SK-MEL-5 (cell line): ENCODE measurements at regions not wholly inside any gene's neighbourhood (a gene's known extent, or its start where the extent isn't known, plus 50 kb on each side); places are given as distances from the start of the nearest gene placed in this dataset.

Experiments used
- DNase-seq: peaks from one replicate; pipeline ENCODE4 v3.0.0-alpha.2; 2016; ENCODE audit warnings: low read depth, low spot score
- in situ Hi-C: cut with HindIII; loops from 2 replicates; pipeline ENCODE4 v1.10.0; 2016; ENCODE audit warnings: low sequenced_read_pairs, high pct_unique_total_duplicates, low pct_unique_long_range_greater_than_20kb

DNA sequence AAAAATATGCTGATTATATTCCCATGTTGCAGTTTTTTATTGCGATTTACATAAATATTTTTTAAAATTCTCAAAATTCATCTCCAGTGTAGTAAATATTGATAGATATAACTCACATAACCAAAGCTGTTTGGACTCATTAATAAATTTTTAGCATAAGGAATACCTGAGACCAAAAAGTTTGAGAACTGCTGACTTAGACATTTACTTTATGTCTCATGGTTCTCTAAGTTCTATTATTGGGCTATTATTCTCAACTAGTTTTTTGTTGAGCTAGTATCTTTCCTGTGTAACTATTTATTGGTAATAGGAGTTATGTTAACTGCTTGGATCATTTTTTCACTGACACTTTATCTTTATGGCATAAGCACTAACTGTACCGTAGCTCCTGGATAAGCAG lies 1069.6 kb downstream of the ADGRL2 start:
- no peak for DNase-seq
- in situ Hi-C loops, result no loop called here

GRCh38 chr1:82867781-82868180 lies 1067.0 kb downstream of the ADGRL2 start:
- DNase-seq, result no peak
- in situ Hi-C loops, result no loop called here

GRCh38 chr1:82861749-82862148 lies 1061.0 kb downstream of the ADGRL2 start:
- in situ Hi-C loops, result no loop called here
- DNase-seq, result no peak

- in situ Hi-C loops, result no loop called here
- DNase-seq, result no peak
Measured at GRCh38 chr1:82858031-82858430, 1057.3 kb downstream of the ADGRL2 start.

DNA sequence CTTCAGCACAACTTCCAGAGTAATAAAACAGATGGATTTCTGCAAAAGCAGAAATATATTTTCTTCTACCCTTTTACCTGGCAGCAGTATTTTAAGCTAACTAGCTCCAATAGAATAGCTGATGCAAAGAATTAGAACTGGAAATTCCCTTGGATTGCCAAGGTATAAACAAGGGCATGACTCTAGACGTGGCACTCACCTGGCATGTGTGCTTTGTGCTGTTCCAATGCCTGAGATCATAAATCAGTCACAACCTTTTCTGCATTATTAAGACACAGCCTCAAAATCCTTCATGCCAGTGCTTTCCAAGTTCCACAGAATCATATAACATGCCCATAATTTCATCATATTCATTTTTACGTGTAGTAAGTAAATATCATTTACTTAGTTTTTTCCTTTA lies 1048.7 kb downstream of the ADGRL2 start:
- in situ Hi-C loops, result no loop called here
- DNase-seq, result no peak

DNA sequence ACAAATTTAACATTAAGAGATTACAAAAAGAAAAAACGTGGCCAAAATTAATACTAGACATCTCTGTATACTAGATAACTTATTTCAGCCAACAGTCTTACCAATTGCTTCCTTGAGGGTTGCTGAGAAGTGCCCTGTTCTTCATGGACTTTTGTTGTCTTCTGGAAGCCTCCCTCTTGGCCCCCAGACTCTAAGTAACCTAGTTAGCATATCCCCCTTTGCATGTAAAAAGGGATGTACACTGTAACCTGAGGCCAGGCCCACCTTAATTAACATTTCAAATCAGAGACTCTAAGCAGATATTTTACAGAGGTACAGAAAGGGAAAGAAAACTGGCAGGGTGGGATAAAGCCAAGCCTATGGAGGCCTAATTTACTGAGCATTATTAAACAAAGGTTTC lies 1047.3 kb downstream of the ADGRL2 start:
- no peak for DNase-seq
- in situ Hi-C loops, result no loop called here

DNA sequence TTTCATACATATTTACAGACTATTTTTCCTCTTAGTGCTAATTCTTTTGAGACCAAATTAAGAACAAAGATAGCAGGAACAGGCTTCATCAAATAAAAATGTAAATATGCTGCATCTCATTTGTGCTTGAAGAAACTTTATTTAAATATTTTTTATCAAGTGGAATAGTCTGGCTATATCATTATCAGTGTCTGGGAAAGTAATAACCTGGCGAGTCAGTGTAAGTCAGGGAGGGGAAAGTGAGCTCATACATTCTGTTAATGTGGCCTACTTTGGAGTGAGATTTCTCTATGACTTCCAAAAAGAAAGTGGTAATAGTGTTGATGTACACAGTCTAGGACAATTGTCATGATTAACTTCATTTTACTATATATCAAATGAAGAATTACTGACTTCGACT lies 1045.1 kb downstream of the ADGRL2 start:
- in situ Hi-C loops, result no loop called here

DNA sequence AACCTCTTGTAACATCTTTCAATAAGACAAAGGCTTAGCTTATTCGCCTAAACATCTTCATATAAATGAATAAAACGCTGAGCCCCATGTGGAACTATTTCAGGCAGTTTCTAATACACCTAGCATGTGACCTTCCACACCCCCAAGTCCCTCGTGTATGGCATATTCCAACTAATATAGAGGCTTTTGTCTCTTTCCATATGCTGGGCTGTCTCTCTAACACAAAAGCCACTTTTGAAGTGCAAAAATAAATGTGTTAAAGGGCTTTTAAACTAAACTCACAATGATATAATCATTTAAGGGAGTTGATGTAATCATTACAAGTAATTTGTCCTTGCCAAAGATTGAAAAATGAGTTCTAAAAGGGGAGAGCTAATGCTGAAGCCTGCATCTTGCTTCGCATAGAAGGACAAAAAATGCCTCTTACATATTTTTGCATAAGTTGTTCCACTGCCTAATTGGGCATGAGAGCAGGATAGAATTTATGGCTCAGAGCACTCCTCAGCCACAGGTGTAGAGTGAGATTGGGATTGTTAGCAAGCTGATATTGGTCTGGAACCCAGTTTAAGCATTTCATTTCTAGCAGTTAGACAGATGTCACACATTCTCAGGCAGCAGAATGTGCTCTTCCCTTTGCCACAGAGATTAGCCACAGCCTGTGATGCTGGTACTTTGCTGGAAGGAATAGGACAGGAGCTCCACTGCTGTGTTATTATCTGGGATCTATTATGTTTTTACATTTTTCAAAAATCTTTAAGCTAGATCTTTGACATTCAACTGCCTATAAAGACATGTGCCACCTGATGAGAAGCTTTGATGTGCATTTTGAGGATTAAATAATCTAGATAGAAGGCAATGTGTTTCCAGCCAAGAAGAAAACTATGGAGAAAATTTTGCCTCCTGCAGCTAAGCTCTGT lies 1044.4 kb downstream of the ADGRL2 start:
- DNase-seq, result peak; percentile 2
- in situ Hi-C loops, result no loop called here

More for the DNA sequence above, 1045.1 kb downstream of the ADGRL2 start:
- no peak for DNase-seq

- no peak for DNase-seq
- in situ Hi-C loops, result no loop called here
Measured at GRCh38 chr1:82844447-82844846, 1043.7 kb downstream of the ADGRL2 start.

GRCh38 chr1:82843876-82844275 lies 1043.1 kb downstream of the ADGRL2 start:
- in situ Hi-C loops, result no loop called here
- DNase-seq, result no peak

DNA sequence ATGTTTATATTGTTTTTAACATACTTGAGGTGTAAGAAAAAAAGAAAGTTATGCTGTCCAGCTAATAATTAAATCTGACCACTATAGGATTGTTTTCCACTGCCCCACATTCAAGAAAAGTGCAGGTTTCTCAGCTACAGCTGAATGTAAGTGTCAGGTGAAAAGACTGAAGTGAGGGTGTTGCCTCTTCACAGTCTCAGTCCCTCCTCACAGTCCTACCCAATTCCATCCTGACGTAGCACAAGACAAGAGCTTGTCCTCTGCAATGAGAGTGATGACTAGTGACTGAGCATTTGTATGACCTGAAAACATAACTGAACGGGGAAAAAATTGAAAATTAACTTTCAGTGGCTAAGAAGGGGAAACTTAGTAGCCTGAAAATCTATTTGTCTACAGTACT lies 1039.5 kb downstream of the ADGRL2 start:
- DNase-seq, result no peak
- in situ Hi-C loops, result no loop called here

GRCh38 chr1:82837766-82838465 lies 1037.2 kb downstream of the ADGRL2 start:
- in situ Hi-C loops, result no loop called here
- DNase-seq, result no peak

DNA sequence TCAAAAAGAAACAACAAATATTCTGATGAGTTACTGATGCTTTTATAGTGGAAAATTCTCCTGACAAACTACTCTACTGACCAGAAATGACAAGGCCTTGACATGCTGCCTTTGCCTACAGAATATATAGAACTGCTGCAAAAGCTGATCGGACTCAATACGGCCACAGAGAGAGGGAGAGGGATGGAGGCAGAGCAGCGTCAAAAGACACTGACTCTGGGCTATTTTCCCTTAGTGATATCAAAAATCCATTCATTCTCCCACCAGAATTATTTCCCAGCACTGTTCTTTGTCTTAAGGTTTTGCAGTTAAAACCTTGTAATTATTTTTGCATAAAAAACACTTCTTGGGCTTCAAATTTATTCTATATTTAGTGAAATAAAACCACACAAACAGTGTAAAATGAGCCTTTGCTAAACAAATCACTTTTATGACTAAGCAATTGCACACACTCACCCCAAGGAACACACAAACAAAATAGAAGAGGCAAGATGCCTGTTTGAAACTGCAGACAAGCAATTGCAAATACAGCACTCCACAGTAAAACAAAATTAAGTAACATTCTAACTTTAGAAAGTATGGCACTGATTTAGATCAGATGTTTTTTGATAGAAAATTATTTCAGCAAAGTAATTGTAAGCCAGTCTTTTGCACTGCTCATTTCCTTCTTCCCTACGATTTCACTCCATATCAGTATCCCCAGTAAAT lies 1036.4 kb downstream of the ADGRL2 start:
- DNase-seq, result no peak
- in situ Hi-C loops, result no loop called here

DNA sequence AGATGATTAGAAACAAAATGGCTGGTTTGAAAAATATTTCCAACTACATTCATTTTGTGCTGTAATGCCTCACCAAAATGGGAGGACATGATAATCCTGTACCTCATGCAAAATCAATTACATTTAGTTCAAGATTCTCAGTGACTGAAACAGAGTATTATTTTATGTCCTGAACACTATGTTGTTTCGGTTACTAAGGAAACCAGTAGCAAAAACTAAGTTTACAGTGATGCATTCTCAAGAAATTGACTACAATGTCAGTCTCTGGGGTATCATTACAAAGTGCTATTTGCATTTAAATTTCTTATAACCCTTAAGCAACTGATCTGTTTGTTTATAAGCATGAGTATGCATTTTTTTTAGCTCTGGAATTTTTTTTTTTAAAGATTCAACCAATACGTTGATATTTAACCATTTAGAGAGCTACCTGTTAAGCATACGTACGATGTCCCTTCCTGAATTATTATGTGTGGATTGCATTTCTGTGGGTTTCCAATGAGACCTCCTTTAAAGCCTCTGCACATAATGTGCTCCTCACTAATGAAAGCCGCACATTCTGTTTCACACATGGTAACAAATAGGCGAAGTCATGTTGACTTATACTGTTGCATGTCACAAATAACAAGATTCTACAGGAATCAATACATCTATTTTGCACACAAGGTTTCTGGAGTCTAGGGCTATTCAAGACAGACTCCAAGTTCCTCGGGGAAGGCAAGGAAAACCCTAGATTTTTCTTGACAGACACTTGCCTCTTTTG lies 1035.7 kb downstream of the ADGRL2 start:
- DNase-seq, result no peak
- in situ Hi-C loops, result no loop called here

DNA sequence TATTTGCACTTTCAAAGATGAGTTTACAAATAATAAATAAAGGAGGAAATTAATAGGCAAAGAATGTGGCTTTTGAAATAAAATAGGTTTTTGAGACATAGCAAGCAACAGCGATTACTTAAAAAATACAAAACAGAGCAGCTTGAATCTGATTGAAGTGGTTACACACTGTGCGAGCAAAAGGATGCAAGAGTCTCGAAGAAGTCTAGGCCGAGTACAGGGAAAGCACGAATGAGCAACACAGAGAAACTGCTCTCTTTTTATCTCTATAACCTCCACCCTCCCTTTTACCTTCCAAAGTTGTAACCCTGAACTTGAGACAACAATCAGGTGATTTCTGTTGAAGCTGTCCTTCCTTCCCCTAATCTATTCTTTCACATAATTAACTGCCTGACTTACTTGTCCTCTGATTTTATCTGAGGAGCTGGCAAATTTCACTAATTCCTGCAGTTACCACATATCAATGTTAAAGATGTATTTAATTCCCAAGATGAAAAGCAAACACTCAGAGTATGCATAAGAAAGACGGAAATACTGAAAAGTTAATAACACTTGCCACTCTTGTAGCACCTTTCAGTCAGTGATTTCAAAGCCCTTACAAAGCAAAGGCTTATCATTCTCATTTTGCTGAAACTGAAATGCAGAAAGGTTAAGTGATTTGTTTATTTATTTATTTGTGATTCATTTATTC lies 1030.1 kb downstream of the ADGRL2 start:
- no peak for DNase-seq
- in situ Hi-C loops, result no loop called here

DNA sequence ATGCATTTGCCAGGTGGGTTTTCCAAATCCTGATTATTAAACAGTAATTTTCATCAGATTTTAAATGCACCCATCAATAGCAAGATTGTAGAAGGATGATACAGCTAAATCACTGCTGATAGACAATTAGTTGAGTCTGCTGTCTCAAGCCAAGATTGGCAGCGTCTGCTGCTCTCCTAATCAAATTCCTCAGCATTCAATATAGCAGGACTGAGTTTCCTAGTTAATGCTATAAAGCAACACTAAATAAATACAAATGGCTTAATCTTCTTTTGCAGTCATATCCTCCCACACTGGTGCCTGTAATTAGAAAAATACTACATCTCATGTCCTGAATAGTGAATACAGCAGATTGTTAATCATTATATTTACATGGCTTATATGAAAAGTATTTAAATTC lies 1028.8 kb downstream of the ADGRL2 start:
- DNase-seq, result no peak
- in situ Hi-C loops, result no loop called here

DNA sequence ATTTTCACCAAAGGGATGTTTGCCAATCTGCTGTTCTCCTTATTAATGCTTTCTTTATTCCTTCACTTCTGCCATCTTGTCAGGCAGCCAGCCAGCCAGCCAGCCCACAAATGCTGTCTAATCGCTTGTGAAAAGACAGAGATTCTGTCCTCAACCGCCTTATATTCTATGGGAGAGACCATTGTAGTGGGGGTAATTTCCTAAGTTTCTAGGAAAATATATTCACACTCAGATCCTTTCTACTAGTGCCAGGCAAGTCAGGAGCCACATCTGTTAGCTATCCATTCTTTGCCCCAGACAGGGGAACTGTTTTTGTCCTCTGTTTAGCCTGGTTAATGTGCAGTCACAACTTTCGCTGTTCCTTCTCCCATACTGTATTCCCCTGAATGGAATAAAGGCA lies 1023.1 kb downstream of the ADGRL2 start:
- no peak for DNase-seq
- in situ Hi-C loops, result no loop called here
